Right atrium auricular region (tissue), 2 donors: ENCODE measurements at regions not wholly inside any gene's neighbourhood (a gene's known extent, or its start where the extent isn't known, plus 50 kb on each side); places are given as distances from the start of the nearest gene placed in this dataset.

Experiments
- DNase-seq: peaks from one replicate; pipeline ENCODE4 v3.0.0-alpha.2; 2019; ENCODE audit warnings: low spot score
- H3K27ac ChIP-seq, 2 donors: fragments of 200-600 bp; sonication (generic); 1 replicate in 1 of 2; 2 replicates in 1 of 2; pipeline ENCODE4 v1.5.1; 2016 to 2019
- H3K27me3 ChIP-seq, 2 donors: fragments of 200-600 bp; sonication (generic); one replicate each; pipeline versions ENCODE4 v1.5.1 to v1.6.0; 2017 to 2019
- H3K36me3 ChIP-seq: fragments of 200-600 bp; sonication (generic); one replicate; pipeline ENCODE4 v1.5.1; 2016
- H3K4me1 ChIP-seq, 2 donors: fragments of 200-600 bp; sonication (generic); one replicate each; pipeline versions ENCODE4 v1.5.1 to v1.6.0; 2017 to 2019
- H3K4me3 ChIP-seq, 2 donors: fragments of 200-600 bp; sonication (generic); 1 replicate in 1 of 2; 2 replicates in 1 of 2; pipeline ENCODE4 v1.5.1; 2017 to 2019; ENCODE audit warnings: mild to moderate bottlenecking in 1 of 2, moderate library complexity in 1 of 2
- H3K9me3 ChIP-seq, 2 donors: fragments of 200-600 bp; sonication (generic); one replicate each; pipeline ENCODE4 v1.5.1; 2019
- CTCF ChIP-seq, 2 donors: fragments of 200-600 bp; sonication (generic); IDR thresholded peaks; one replicate each; pipeline ENCODE4 v1.5.1; 2019; ENCODE audit warnings: antibody characterized with exemption in 2 of 2

DNA sequence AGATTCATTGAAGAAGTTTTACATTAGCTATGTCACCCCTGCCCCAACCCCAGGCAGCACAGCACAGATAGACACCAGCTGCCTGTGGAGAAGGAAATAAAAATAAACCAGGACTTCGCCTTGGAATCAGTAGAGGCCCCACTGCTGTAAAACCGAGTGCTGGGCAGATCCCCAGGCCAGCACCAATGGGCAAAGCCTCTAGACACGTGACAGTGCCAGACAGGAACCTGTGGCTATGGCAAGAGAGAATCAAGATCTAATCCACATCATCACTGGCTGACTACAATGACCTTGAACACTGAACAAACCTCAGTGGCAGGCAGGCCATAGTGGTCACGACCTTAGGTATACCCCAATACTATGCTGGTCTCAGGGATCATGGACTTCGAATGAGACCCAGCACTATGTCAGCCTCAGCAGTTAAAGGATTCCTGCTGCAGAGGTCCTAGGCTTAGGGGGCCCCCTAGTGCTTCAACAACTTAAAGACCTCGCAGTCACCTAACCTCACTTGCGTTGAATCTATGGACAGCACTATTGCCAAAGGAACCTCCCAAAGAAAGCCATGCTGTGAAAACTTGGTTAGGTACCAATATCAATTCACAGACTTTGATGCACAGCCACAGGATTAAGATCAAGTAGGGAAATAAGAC is 2118.6 kb upstream of the C9orf72 start:
- DNase-seq, result no peak
- TF ChIP-seq CTCF (IDR thresholded peaks at IDR 0.05), result no peak

DNA sequence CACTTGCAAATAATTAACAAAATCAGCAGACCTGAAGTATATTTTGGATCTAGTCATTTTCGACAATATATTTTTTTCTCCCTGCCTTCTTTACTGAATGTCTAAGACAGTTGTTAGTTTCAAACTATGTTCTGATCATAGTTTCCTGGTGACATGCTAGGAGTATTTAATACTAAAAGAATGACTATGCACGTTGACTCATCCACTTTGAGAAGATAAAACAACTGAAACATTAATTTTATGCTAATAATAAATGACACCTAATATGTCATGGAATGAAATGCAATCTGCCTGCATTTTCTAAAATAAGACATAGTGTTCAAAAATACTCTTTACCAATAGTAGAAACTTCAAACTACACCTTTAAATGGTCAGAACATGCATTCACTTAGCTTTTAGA is 2123.7 kb upstream of the C9orf72 start:
- no peak for TF ChIP-seq CTCF (IDR thresholded peaks at IDR 0.05)

More for the DNA sequence above, 2118.6 kb upstream of the C9orf72 start:
- Histone ChIP-seq H3K4me3 (no peak overlapping the region), H3K9me3 (peaks cover 0 to 11% of the 10 kb centered on the region in 2 donors), H3K27me3 (no peaks in the 10 kb centered on the region), H3K4me1 (no peaks in the 10 kb centered on the region), H3K27ac (no peak overlapping the region), H3K36me3 (no peaks in the 10 kb centered on the region)

GRCh38 chr9:29701559-29701958 is 2128.3 kb upstream of the C9orf72 start:
- Histone ChIP-seq H3K9me3 (no peaks in the 10 kb centered on the region), H3K27me3 (no peaks in the 10 kb centered on the region), H3K4me1 (no peaks in the 10 kb centered on the region), H3K36me3 (no peaks in the 10 kb centered on the region), H3K27ac (no peak overlapping the region), H3K4me3 (no peak overlapping the region)
- no peak for DNase-seq
- no peak for TF ChIP-seq CTCF (IDR thresholded peaks at IDR 0.05)

More for the DNA sequence above, 2123.7 kb upstream of the C9orf72 start:
- peaks cover 0 to 11% of the 10 kb centered on the region in 2 donors for H3K9me3 ChIP-seq
- no peaks in the 10 kb centered on the region for H3K27me3 ChIP-seq
- H3K4me3 ChIP-seq, result no peak overlapping the region
- no peak overlapping the region for H3K27ac ChIP-seq
- no peaks in the 10 kb centered on the region for H3K36me3 ChIP-seq
- H3K4me1 ChIP-seq, result no peaks in the 10 kb centered on the region
- no peak for DNase-seq

GRCh38 chr9:29701971-29702370 is 2128.7 kb upstream of the C9orf72 start:
- TF ChIP-seq CTCF (IDR thresholded peaks at IDR 0.05), result no peak
- DNase-seq, result no peak
- H3K9me3 ChIP-seq, result no peaks in the 10 kb centered on the region
- H3K27me3 ChIP-seq, result no peaks in the 10 kb centered on the region
- no peak overlapping the region for H3K27ac ChIP-seq
- no peaks in the 10 kb centered on the region for H3K36me3 ChIP-seq
- no peaks in the 10 kb centered on the region for H3K4me1 ChIP-seq
- H3K4me3 ChIP-seq, result no peak overlapping the region

- TF ChIP-seq CTCF (IDR thresholded peaks at IDR 0.05), result no peak
- Histone ChIP-seq H3K9me3 (no peaks in the 10 kb centered on the region), H3K4me1 (no peaks in the 10 kb centered on the region), H3K36me3 (no peaks in the 10 kb centered on the region), H3K27ac (no peak overlapping the region), H3K27me3 (no peaks in the 10 kb centered on the region), H3K4me3 (no peak overlapping the region)
- DNase-seq, result no peak
Measured at GRCh38 chr9:29714860-29715259, 2141.6 kb upstream of the C9orf72 start.

DNA sequence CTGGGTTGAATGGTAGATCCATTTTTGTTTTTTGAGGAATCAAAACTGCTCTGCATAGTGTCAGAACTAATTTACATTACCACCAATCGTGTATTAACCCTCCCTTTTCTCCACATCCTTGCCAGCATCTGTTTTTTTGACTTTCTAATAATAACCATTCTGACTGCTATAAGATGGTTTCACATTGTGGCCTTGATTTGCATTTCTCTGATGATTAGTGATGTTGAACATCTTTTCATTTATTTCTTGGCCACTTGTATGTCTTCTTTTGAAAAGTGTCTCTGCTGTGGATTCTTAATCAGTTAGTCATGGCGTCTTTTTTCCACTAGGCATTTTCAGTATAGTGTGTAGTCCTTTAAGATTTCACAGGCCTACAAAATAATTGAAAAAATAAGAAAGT is 2144.3 kb upstream of the C9orf72 start:
- Histone ChIP-seq H3K27ac (no peak overlapping the region), H3K4me3 (no peak overlapping the region), H3K9me3 (no peaks in the 10 kb centered on the region), H3K27me3 (no peaks in the 10 kb centered on the region), H3K4me1 (no peaks in the 10 kb centered on the region), H3K36me3 (no peaks in the 10 kb centered on the region)
- no peak for TF ChIP-seq CTCF (IDR thresholded peaks at IDR 0.05)
- DNase-seq, result no peak
